Nephron (organoid): ENCODE measurements at regions not wholly inside any gene's neighbourhood (a gene's known extent, or its start where the extent isn't known, plus 50 kb on each side); places are given as distances from the start of the nearest gene placed in this dataset.
A peak's percentile ranks its signal among the peaks of the same experiment; 100 is the strongest.

Experiments
- H3K27ac Mint-ChIP-seq, 3 experiments: 2 replicates each; pipeline ENCODE4 v1.8.0; 2020; ENCODE audit warnings: mixed read lengths in 3 of 3, mild to moderate bottlenecking in 2 of 3, moderate library complexity in 1 of 3
- H3K27me3 Mint-ChIP-seq: 2 replicates; pipeline ENCODE4 v1.8.0; 2021; ENCODE audit warnings: low read depth, mild to moderate bottlenecking, moderate library complexity, mixed read lengths
- H3K36me3 Mint-ChIP-seq: 2 replicates; pipeline ENCODE4 v1.8.0; 2020; ENCODE audit warnings: low read depth, mixed read lengths
- H3K4me1 Mint-ChIP-seq: 2 replicates; pipeline ENCODE4 v1.8.0; 2020; ENCODE audit warnings: mixed read lengths
- H3K4me3 Mint-ChIP-seq, 3 experiments: 2 replicates each; pipeline ENCODE4 v1.8.0; 2020; ENCODE audit warnings: mild to moderate bottlenecking in 3 of 3, mixed read lengths in 3 of 3, moderate library complexity in 2 of 3
- H3K9me3 Mint-ChIP-seq: 2 replicates; pipeline ENCODE4 v1.8.0; 2020; ENCODE audit warnings: mixed read lengths
- TF ChIP-seq, protein P1 (sequence below), 3 experiments: fragments of 200-600 bp; sonication (generic); IDR thresholded peaks; one replicate each; pipeline ENCODE4 v1.5.0; 2021; ENCODE audit warnings: antibody characterized with exemption in 3 of 3; ENCODE audit not compliant: unreplicated experiment in 3 of 3

DNA sequence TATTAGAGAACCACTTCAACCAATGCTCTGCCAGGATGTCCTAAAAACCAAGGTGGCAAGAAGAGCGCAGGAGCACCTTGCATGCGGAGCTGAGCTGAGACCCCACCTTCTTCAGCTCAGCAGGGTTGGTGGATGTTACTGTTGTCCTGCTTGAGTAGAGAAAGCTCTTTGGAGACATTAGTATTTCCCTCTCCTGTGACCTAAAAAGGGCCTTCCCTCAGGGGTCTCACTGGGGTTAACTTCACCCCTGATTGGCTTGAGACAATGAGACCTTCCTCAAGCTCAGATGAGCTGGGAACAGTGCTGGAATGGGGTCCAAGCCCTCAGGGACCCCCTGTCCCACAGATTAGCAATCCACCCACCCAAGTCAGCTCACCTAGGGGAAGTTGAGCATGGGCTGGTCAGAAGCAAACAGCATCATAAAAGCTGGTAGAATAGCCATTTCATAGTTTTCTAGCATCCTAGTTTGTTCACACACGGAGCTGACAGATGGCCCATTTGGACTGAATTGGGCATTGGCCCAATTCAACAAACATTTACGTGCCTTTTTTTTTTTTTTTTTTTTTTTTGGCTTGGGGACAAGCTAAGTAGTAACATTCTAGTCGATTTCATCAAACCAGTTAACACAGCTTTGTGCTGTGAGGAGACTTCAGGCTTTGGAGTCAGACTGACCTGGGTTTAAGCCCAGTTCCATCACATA is 100.6 kb upstream of the HABP2 start:
- no peak overlapping the region for H3K27ac Mint-ChIP-seq
- H3K9me3 Mint-ChIP-seq, result no peaks in the 10 kb centered on the region
- H3K4me3 Mint-ChIP-seq, result no peak overlapping the region
- TF ChIP-seq, protein P1, sequence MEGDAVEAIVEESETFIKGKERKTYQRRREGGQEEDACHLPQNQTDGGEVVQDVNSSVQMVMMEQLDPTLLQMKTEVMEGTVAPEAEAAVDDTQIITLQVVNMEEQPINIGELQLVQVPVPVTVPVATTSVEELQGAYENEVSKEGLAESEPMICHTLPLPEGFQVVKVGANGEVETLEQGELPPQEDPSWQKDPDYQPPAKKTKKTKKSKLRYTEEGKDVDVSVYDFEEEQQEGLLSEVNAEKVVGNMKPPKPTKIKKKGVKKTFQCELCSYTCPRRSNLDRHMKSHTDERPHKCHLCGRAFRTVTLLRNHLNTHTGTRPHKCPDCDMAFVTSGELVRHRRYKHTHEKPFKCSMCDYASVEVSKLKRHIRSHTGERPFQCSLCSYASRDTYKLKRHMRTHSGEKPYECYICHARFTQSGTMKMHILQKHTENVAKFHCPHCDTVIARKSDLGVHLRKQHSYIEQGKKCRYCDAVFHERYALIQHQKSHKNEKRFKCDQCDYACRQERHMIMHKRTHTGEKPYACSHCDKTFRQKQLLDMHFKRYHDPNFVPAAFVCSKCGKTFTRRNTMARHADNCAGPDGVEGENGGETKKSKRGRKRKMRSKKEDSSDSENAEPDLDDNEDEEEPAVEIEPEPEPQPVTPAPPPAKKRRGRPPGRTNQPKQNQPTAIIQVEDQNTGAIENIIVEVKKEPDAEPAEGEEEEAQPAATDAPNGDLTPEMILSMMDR (IDR thresholded peaks at IDR 0.05; ENCODE audit: unreplicated experiment in 3 of 3), result no peak
- no peaks in the 10 kb centered on the region for H3K36me3 Mint-ChIP-seq
- peaks cover 10% of the 10 kb centered on the region for H3K4me1 Mint-ChIP-seq
- H3K27me3 Mint-ChIP-seq, result peaks cover 64% of the 10 kb centered on the region

DNA sequence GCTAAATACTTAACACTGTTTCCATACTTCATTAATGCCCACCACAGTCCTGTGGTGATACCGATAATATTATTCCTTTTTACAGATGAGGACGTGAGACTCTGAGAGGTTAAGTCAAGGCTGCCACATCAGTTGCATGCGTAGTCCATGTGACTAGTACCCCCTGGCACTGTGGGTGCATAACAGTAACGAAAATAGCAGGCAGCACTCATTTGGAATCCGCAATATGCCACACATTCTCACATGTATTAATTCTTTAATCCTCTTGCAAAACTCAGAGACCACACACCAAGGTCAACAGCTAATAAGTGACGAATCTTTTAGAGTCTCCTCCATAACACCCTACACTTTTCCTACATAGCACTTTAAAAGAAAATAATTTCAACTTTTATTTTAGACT is 99.5 kb upstream of the HABP2 start:
- Mint-ChIP-seq H3K27me3 (peaks cover 59% of the 10 kb centered on the region), H3K36me3 (no peaks in the 10 kb centered on the region), H3K27ac (no peak overlapping the region), H3K4me1 (peaks cover 10% of the 10 kb centered on the region), H3K4me3 (no peak overlapping the region), H3K9me3 (no peaks in the 10 kb centered on the region)
- TF ChIP-seq, protein P1 (IDR thresholded peaks at IDR 0.05; ENCODE audit: unreplicated experiment in 3 of 3), result no peak

DNA sequence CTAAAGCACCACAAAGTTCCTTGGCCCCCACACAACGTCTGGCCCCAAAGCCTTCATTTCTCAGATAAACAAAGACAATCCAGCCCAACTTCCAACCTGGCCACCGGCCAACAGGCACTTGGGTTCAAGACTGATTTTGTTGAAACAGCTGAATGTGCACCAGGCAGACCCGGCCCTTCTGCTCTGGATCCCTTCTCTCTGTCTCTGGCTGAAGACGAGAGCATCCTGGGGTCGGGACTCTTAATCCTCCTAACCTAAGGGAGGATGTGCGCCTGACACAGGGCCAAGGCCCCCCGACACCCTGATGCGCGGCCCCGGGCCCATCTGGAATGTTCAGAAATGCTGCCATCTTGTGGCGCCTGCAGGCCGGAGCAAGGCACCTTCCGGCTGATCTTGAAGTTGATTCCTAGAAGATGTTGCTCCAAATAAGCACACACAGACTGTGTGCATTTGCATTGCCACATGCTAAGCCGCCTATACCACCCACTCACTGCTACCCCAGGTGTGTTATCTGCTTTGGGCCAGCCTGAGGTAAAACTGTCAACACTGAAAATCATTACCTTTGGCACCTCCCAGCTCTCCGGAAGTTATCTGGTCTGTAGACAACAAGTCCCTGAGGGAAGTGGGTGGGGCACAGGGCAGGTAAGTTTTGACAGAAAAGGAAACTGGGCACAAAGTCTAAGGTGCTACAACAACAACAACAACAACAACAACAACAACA is 98.4 kb upstream of the HABP2 start:
- Mint-ChIP-seq H3K27ac (peak overlapping the region in 1 of 3 experiments; percentile 32), H3K4me1 (peaks cover 10% of the 10 kb centered on the region), H3K27me3 (peaks cover 60% of the 10 kb centered on the region), H3K9me3 (no peaks in the 10 kb centered on the region), H3K4me3 (peak overlapping the region in 1 of 3 experiments; percentile 19), H3K36me3 (no peaks in the 10 kb centered on the region)
- TF ChIP-seq, protein P1 (IDR thresholded peaks at IDR 0.05; ENCODE audit: unreplicated experiment in 3 of 3), result peak; percentile 71 to 74 (median 73)

DNA sequence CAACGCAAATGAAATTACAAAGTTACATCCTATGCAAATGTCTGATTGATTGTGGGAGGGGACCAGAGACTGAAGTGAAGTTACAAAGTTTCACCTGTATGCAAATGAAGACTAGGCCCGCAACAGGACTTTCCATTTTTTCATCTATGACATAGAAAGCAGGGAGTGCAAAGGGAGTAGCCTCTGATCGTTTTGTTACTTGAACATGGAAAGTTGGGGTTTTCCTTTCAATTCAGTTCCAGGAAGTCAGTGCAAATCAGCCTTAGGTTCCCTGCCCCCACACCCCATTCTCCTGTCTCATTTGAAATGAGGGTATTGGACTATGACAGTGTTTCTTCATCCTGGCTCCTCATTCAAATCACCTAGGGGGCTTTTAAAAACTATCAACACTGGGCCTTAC is 96.9 kb upstream of the HABP2 start:
- H3K4me3 Mint-ChIP-seq, result no peak overlapping the region
- no peaks in the 10 kb centered on the region for H3K36me3 Mint-ChIP-seq
- H3K27me3 Mint-ChIP-seq, result peaks cover 51% of the 10 kb centered on the region

GRCh38 chr10:113456741-113457140 is 96.1 kb upstream of the HABP2 start:
- H3K27ac Mint-ChIP-seq, result no peak overlapping the region
- H3K36me3 Mint-ChIP-seq, result no peaks in the 10 kb centered on the region
- no peaks in the 10 kb centered on the region for H3K9me3 Mint-ChIP-seq
- TF ChIP-seq, protein P1 (IDR thresholded peaks at IDR 0.05; ENCODE audit: unreplicated experiment in 3 of 3), result no peak
- no peak overlapping the region for H3K4me3 Mint-ChIP-seq
- peaks cover 10% of the 10 kb centered on the region for H3K4me1 Mint-ChIP-seq
- peaks cover 46% of the 10 kb centered on the region for H3K27me3 Mint-ChIP-seq

More for the DNA sequence above, 96.9 kb upstream of the HABP2 start:
- H3K4me1 Mint-ChIP-seq, result peaks cover 10% of the 10 kb centered on the region
- no peaks in the 10 kb centered on the region for H3K9me3 Mint-ChIP-seq
- TF ChIP-seq, protein P1 (IDR thresholded peaks at IDR 0.05; ENCODE audit: unreplicated experiment in 3 of 3), result no peak
- no peak overlapping the region for H3K27ac Mint-ChIP-seq
